Retinal pigment epithelial cell (primary cell): ENCODE measurements at regions not wholly inside any gene's neighbourhood (a gene's known extent, or its start where the extent isn't known, plus 50 kb on each side); places are given as distances from the start of the nearest gene placed in this dataset.

Experiments
- DNase-seq: peaks from one replicate; pipeline ENCODE4 v3.0.0-alpha.2; 2010; ENCODE audit warnings: low read depth
- H3K4me3 ChIP-seq: 2 replicates; pipeline ENCODE4 v1.5.1; 2011; ENCODE audit warnings: mild to moderate bottlenecking, low read length, control low read depth, moderate library complexity
- TF ChIP-seq, protein P1 (sequence below): conservative IDR thresholded peaks from 2 replicates; pipeline ENCODE4 v1.5.1; 2011; ENCODE audit warnings: low read depth, low read length, control low read depth, inconsistent platforms

DNA sequence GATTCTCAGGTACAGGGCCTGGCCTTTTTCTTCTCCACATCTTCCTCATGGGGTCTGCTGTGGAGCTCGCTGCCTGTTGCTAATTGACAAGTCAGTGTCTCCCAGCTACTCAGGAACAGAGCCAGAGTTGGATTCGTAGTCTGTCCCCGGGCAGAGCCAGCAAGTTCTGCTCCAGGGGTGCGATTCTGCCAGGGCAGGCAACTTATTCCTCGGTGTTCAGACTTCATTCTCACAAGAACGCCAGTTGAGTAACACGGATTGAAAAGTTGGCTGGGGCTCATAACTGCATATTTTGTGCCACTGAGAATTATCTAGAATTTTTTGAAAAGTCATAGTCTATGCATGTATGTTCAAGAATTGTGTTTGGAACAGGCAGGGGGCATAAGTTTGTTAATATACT, 336.7 kb upstream of the NPVF start:
- H3K4me3 ChIP-seq: no peak overlapping the region
- TF ChIP-seq, protein P1, sequence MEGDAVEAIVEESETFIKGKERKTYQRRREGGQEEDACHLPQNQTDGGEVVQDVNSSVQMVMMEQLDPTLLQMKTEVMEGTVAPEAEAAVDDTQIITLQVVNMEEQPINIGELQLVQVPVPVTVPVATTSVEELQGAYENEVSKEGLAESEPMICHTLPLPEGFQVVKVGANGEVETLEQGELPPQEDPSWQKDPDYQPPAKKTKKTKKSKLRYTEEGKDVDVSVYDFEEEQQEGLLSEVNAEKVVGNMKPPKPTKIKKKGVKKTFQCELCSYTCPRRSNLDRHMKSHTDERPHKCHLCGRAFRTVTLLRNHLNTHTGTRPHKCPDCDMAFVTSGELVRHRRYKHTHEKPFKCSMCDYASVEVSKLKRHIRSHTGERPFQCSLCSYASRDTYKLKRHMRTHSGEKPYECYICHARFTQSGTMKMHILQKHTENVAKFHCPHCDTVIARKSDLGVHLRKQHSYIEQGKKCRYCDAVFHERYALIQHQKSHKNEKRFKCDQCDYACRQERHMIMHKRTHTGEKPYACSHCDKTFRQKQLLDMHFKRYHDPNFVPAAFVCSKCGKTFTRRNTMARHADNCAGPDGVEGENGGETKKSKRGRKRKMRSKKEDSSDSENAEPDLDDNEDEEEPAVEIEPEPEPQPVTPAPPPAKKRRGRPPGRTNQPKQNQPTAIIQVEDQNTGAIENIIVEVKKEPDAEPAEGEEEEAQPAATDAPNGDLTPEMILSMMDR: no peak
- DNase-seq: no peak

- TF ChIP-seq, protein P1: peak; percentile 100
- DNase-seq: peak; percentile 24
- no peak overlapping the region for H3K4me3 ChIP-seq
Observed at GRCh38 chr7:25565949-25566348, 337.7 kb upstream of the NPVF start.

GRCh38 chr7:25567430-25567829, 339.1 kb upstream of the NPVF start:
- H3K4me3 ChIP-seq: no peak overlapping the region
- DNase-seq: no peak
- TF ChIP-seq, protein P1: no peak

DNA sequence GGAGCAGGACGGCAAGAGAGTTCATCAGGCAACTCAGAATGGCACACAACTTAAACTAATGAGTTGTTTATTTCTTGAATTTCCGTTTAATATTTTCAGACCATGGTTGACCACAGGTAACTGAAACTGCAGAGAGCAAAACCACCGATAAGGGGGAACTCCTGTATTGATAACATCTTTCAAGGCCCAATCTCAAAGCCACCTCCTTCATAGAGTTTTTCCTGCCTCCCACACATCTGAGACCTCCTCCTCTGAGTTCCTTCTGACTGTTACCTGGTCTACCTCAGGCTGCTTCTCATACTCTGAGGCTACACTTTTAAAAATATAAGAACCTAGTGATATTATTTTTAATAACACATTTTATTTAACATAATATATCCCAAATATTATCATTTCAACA, 341.5 kb upstream of the NPVF start:
- H3K4me3 ChIP-seq: no peak overlapping the region
- TF ChIP-seq, protein P1: no peak
- DNase-seq: no peak

DNA sequence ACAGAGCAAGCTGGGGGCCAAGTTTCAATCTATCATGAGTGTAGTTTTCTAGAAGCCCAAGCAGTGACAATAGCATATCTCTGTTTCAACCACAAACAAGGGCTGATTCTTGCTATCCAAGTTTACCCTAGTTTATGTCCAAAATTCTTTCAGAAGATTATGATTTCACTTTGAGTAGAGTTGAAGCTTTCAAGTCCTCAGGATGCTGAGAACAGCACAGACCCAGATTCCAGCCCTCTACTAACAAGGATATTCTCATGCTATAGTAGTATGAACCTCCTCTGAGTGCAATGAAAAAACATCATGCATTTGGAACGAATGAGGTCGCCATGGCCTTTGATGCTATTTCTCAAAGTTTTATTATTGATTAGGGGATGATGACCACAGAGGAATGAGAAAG, 344.1 kb upstream of the NPVF start:
- no peak for DNase-seq
- TF ChIP-seq, protein P1: no peak

GRCh38 chr7:25574828-25575227, 346.5 kb upstream of the NPVF start:
- DNase-seq: no peak
- TF ChIP-seq, protein P1: no peak
- no peak overlapping the region for H3K4me3 ChIP-seq

More for the DNA sequence above, 344.1 kb upstream of the NPVF start:
- no peak overlapping the region for H3K4me3 ChIP-seq

- TF ChIP-seq, protein P1: no peak
- no peak for DNase-seq
- no peak overlapping the region for H3K4me3 ChIP-seq
Observed at GRCh38 chr7:25575634-25576033, 347.3 kb upstream of the NPVF start.
